ENCODE measurements at regions not wholly inside any gene's neighbourhood (a gene's known extent, or its start where the extent isn't known, plus 50 kb on each side); places are given as distances from the start of the nearest gene placed in this dataset.
"Not testable (repeated sequence)": the region's sequence is repeated elsewhere in the genome, so short reads cannot be mapped to it uniquely, and the experiment has no call there.

- DNase-seq (ENCODE audit: low read depth) = no peak
Observed at GRCh38 chr13:106096661-106097092, 438.8 kb downstream of the EFNB2 start.

- no peak for DNase-seq (ENCODE audit: low read depth)
Observed at GRCh38 chr13:106095919-106096318, 439.5 kb downstream of the EFNB2 start.

- DNase-seq (ENCODE audit: low read depth) = no peak
Observed at GRCh38 chr13:106095406-106095805, 440.1 kb downstream of the EFNB2 start.

- no peak for DNase-seq (ENCODE audit: low read depth)
Observed at GRCh38 chr13:106090001-106090400, 445.5 kb downstream of the EFNB2 start.

- no peak for DNase-seq (ENCODE audit: low read depth)
Observed at GRCh38 chr13:106089261-106089980, 446.0 kb downstream of the EFNB2 start.

- no peak for DNase-seq (ENCODE audit: low read depth)
Observed at GRCh38 chr13:106088085-106088484, 447.4 kb downstream of the EFNB2 start.

GRCh38 chr13:106087201-106087600 is 448.3 kb downstream of the EFNB2 start:
- no peak for DNase-seq (ENCODE audit: low read depth)

- no peak for DNase-seq (ENCODE audit: low read depth)
Observed at GRCh38 chr13:106083620-106084350, 451.7 kb downstream of the EFNB2 start.

- not testable (repeated sequence) for DNase-seq (ENCODE audit: low read depth)
Observed at GRCh38 chr13:106081221-106081620, 454.2 kb downstream of the EFNB2 start.

GRCh38 chr13:106078191-106078590 is 457.3 kb downstream of the EFNB2 start:
- no peak for DNase-seq (ENCODE audit: low read depth)

- no peak for DNase-seq (ENCODE audit: low read depth)
Observed at GRCh38 chr13:106077017-106077416, 458.4 kb downstream of the EFNB2 start.

- no peak for DNase-seq (ENCODE audit: low read depth)
Observed at GRCh38 chr13:106072014-106072413, 463.4 kb downstream of the EFNB2 start.

- DNase-seq (ENCODE audit: low read depth) = no peak
Observed at GRCh38 chr13:106063591-106064313, 471.7 kb downstream of the EFNB2 start.

- DNase-seq (ENCODE audit: low read depth) = no peak
Observed at GRCh38 chr13:106061781-106062180, 473.7 kb downstream of the EFNB2 start.

- DNase-seq (ENCODE audit: low read depth) = no peak
Observed at GRCh38 chr13:106056851-106057250, 478.6 kb downstream of the EFNB2 start.

- DNase-seq (ENCODE audit: low read depth) = no peak
Observed at GRCh38 chr13:106052200-106052767, 483.2 kb downstream of the EFNB2 start.

- no peak for DNase-seq (ENCODE audit: low read depth)
Observed at GRCh38 chr13:106049171-106049570, 486.3 kb downstream of the EFNB2 start.

- DNase-seq (ENCODE audit: low read depth) = no peak
Observed at GRCh38 chr13:106048386-106048785, 487.1 kb downstream of the EFNB2 start.

GRCh38 chr13:106047859-106048258 is 487.6 kb downstream of the EFNB2 start:
- no peak for DNase-seq (ENCODE audit: low read depth)

GRCh38 chr13:106042996-106043581 is 492.4 kb downstream of the EFNB2 start:
- DNase-seq (ENCODE audit: low read depth) = no peak

- DNase-seq (ENCODE audit: low read depth) = no peak
Observed at GRCh38 chr13:106041445-106041844, 494.0 kb downstream of the EFNB2 start.

- DNase-seq (ENCODE audit: low read depth) = no peak
Observed at GRCh38 chr13:106038752-106039151, 496.7 kb downstream of the EFNB2 start.

Data from stimulated activated CD4-positive, alpha-beta T cell treated with anti-CD3 and anti-CD28 coated beads, Interleukin-2, amount 100 ng/mL, for 4 hours (primary cell).